ENCODE measurements at regions not wholly inside any gene's neighbourhood (a gene's known extent, or its start where the extent isn't known, plus 50 kb on each side); places are given as distances from the start of the nearest gene placed in this dataset.

- no peak overlapping the region for H3K9ac ChIP-seq (ENCODE audit: low read depth in 1 of 2, low read length in 2 of 2)
- peaks cover 0 to 34% (median 29%) of the 10 kb centered on the region in 4 donors for H3K4me1 ChIP-seq (ENCODE audit: control insufficient read depth in 4 of 4, insufficient read depth in 4 of 4, low read length in 3 of 4)
- no peaks in the 10 kb centered on the region for H3K9me3 ChIP-seq (ENCODE audit: control insufficient read depth in 4 of 4, low read length in 3 of 4)
- no peaks in the 10 kb centered on the region for H3K27me3 ChIP-seq (ENCODE audit: control insufficient read depth in 4 of 4, insufficient read depth in 4 of 4, low read length in 3 of 4)
- no peak for TF ChIP-seq JUND (IDR thresholded peaks at IDR 0.05)
- no peak for TF ChIP-seq FOXA2 (IDR thresholded peaks at IDR 0.05)
- TF ChIP-seq MAX (IDR thresholded peaks at IDR 0.05) = no peak
- no peak for TF ChIP-seq GABPA (IDR thresholded peaks at IDR 0.05 in 1 of 2, conservative IDR thresholded peaks at IDR 0.05 in 1 of 2)
- no peak for TF ChIP-seq ATF3 (IDR thresholded peaks at IDR 0.05)
- no peaks in the 10 kb centered on the region for H3K36me3 ChIP-seq (ENCODE audit: control insufficient read depth in 4 of 4, insufficient read depth in 3 of 4, low read depth in 1 of 4, low read length in 3 of 4)
- no peak overlapping the region for H3K4me3 ChIP-seq (ENCODE audit: low read depth in 1 of 3, low read length in 3 of 3)
- 79% methylated on average over 6 of the region's 6 CpGs for WGBS
- no peak for DNase-seq (ENCODE audit: low spot score)
- H3K27ac ChIP-seq (ENCODE audit: low read depth in 1 of 2, low read length in 2 of 2) = no peak overlapping the region
These were observed 460.3 kb downstream of the EPM2A start for GRCh38 chr6:145275019-145275418.

GRCh38 chr6:145275787-145276186, 459.5 kb downstream of the EPM2A start:
- H3K4me1 ChIP-seq (ENCODE audit: control insufficient read depth in 4 of 4, insufficient read depth in 4 of 4, low read length in 3 of 4) = peaks cover 0 to 32% (median 28%) of the 10 kb centered on the region in 4 donors
- H3K9me3 ChIP-seq (ENCODE audit: control insufficient read depth in 4 of 4, low read length in 3 of 4) = no peaks in the 10 kb centered on the region
- no peak overlapping the region for H3K27ac ChIP-seq (ENCODE audit: low read depth in 1 of 2, low read length in 2 of 2)
- H3K4me3 ChIP-seq (ENCODE audit: low read depth in 1 of 3, low read length in 3 of 3) = no peak overlapping the region
- no peak overlapping the region for H3K9ac ChIP-seq (ENCODE audit: low read depth in 1 of 2, low read length in 2 of 2)
- H3K36me3 ChIP-seq (ENCODE audit: control insufficient read depth in 4 of 4, insufficient read depth in 3 of 4, low read depth in 1 of 4, low read length in 3 of 4) = no peaks in the 10 kb centered on the region
- no peak for DNase-seq (ENCODE audit: low spot score)
- H3K27me3 ChIP-seq (ENCODE audit: control insufficient read depth in 4 of 4, insufficient read depth in 4 of 4, low read length in 3 of 4) = no peaks in the 10 kb centered on the region
- 98% methylated on average over 1 of the region's 1 CpG for WGBS
- TF ChIP-seq HNF4A (conservative IDR thresholded peaks at IDR 0.05) (peak in 1 of 2 donors; percentile 67), HNF4G (IDR thresholded peaks at IDR 0.05) (no peak), TAF1 (conservative IDR thresholded peaks at IDR 0.05) (no peak)

- Histone ChIP-seq H3K36me3 (ENCODE audit: control insufficient read depth in 4 of 4, insufficient read depth in 3 of 4, low read depth in 1 of 4, low read length in 3 of 4) (no peaks in the 10 kb centered on the region), H3K4me3 (ENCODE audit: low read depth in 1 of 3, low read length in 3 of 3) (no peak overlapping the region), H3K9ac (ENCODE audit: low read depth in 1 of 2, low read length in 2 of 2) (no peak overlapping the region), H3K27me3 (ENCODE audit: control insufficient read depth in 4 of 4, insufficient read depth in 4 of 4, low read length in 3 of 4) (no peaks in the 10 kb centered on the region), H3K27ac (ENCODE audit: low read depth in 1 of 2, low read length in 2 of 2) (no peak overlapping the region), H3K4me1 (ENCODE audit: control insufficient read depth in 4 of 4, insufficient read depth in 4 of 4, low read length in 3 of 4) (peaks cover 0 to 26% (median 20%) of the 10 kb centered on the region in 4 donors), H3K9me3 (ENCODE audit: control insufficient read depth in 4 of 4, low read length in 3 of 4) (no peaks in the 10 kb centered on the region)
- no peak for TF ChIP-seq RAD21 (IDR thresholded peaks at IDR 0.05)
- TF ChIP-seq REST (IDR thresholded peaks at IDR 0.05) = no peak
- no peak for TF ChIP-seq HNF4G (IDR thresholded peaks at IDR 0.05)
- TF ChIP-seq YY1 (IDR thresholded peaks at IDR 0.05) = no peak
- no peak for TF ChIP-seq ZBTB33 (IDR thresholded peaks at IDR 0.05)
- TF ChIP-seq RXRA (IDR thresholded peaks at IDR 0.05) = no peak
- no peak for TF ChIP-seq TAF1 (conservative IDR thresholded peaks at IDR 0.05)
- TF ChIP-seq MAX (IDR thresholded peaks at IDR 0.05) = no peak
- TF ChIP-seq FOXA1 (IDR thresholded peaks at IDR 0.05) = no peak
- TF ChIP-seq CTCF (IDR thresholded peaks at IDR 0.05; ENCODE audit: low read depth, low read length, missing input control) = no peak
- no peak for TF ChIP-seq ATF3 (IDR thresholded peaks at IDR 0.05)
- no peak for TF ChIP-seq GABPA (IDR thresholded peaks at IDR 0.05 in 1 of 2, conservative IDR thresholded peaks at IDR 0.05 in 1 of 2)
- no peak for TF ChIP-seq SP1 (IDR thresholded peaks at IDR 0.05)
- TF ChIP-seq HNF4A (conservative IDR thresholded peaks at IDR 0.05) = no peak
- DNase-seq (ENCODE audit: low spot score) = no peak
These were observed 458.6 kb downstream of the EPM2A start for GRCh38 chr6:145276756-145277155.

Data from liver (tissue), 8 donors.